Spinal cord (tissue), 9 donors: ENCODE measurements at regions not wholly inside any gene's neighbourhood (a gene's known extent, or its start where the extent isn't known, plus 50 kb on each side); places are given as distances from the start of the nearest gene placed in this dataset.

ENCODE experiments used
- DNase-seq, 6 donors: peaks; one replicate each; pipeline versions ENCODE4 v3.0.0 to v3.0.0-alpha.2; 2013 to 2015; ENCODE audit warnings: low spot score in 6 of 6, low read depth in 4 of 6
- H3K27ac ChIP-seq: one replicate; pipeline ENCODE4 v1.5.1; 2013; ENCODE audit warnings: low read depth, low read length, control low read depth
- H3K27me3 ChIP-seq: one replicate; pipeline ENCODE4 v1.6.1; 2013; ENCODE audit warnings: low read length; ENCODE audit not compliant: control insufficient read depth, insufficient read depth
- H3K36me3 ChIP-seq: one replicate; pipeline ENCODE4 v1.6.1; 2013; ENCODE audit warnings: low read length; ENCODE audit not compliant: control insufficient read depth, insufficient read depth
- H3K4me1 ChIP-seq: one replicate; pipeline ENCODE4 v1.6.1; 2013; ENCODE audit warnings: low read length; ENCODE audit not compliant: control insufficient read depth, insufficient read depth
- H3K4me3 ChIP-seq: one replicate; pipeline ENCODE4 v1.5.1; 2013; ENCODE audit warnings: low read depth, low read length, control low read depth
- H3K9me3 ChIP-seq: one replicate; pipeline ENCODE4 v1.6.1; 2013; ENCODE audit warnings: low read length; ENCODE audit not compliant: control insufficient read depth, insufficient read depth
- WGBS: methylation state at CpG from one replicate; pipeline ENCODE4 v1.1.5; 2013; ENCODE audit warnings: missing lambda C conversion rate; ENCODE audit not compliant: insufficient coverage; 5-methylcytosine and 5-hydroxymethylcytosine counted together
- donor health status: healthy.

- WGBS, result 72% methylated on average over 2 of the region's 3 CpGs
Observed at GRCh38 chr6:12567682-12568081, 148.9 kb upstream of the PHACTR1 start.

GRCh38 chr6:12569646-12570045 is 146.9 kb upstream of the PHACTR1 start:
- no peaks in the 10 kb centered on the region for H3K4me1 ChIP-seq
- H3K9me3 ChIP-seq, result no peaks in the 10 kb centered on the region
- H3K27me3 ChIP-seq, result no peaks in the 10 kb centered on the region
- H3K36me3 ChIP-seq, result no peaks in the 10 kb centered on the region
- no CpG with 5 or more reads among the region's 1 CpG for WGBS
- no peak for DNase-seq
- H3K27ac ChIP-seq, result no peak overlapping the region
- no peak overlapping the region for H3K4me3 ChIP-seq

More at GRCh38 chr6:12567682-12568081, 148.9 kb upstream of the PHACTR1 start:
- Histone ChIP-seq H3K4me3 (no peak overlapping the region), H3K4me1 (no peaks in the 10 kb centered on the region), H3K27me3 (no peaks in the 10 kb centered on the region), H3K27ac (no peak overlapping the region), H3K36me3 (no peaks in the 10 kb centered on the region), H3K9me3 (no peaks in the 10 kb centered on the region)
- DNase-seq, result no peak

GRCh38 chr6:12570461-12571030 is 146.0 kb upstream of the PHACTR1 start:
- H3K27ac ChIP-seq, result no peak overlapping the region
- H3K27me3 ChIP-seq, result no peaks in the 10 kb centered on the region
- H3K9me3 ChIP-seq, result no peaks in the 10 kb centered on the region
- H3K4me3 ChIP-seq, result no peak overlapping the region
- WGBS, result 33% methylated on average over 1 of the region's 2 CpGs
- DNase-seq, result peak in 3 of 6 donors; percentile 20 to 76 (median 75)
- no peaks in the 10 kb centered on the region for H3K36me3 ChIP-seq
- no peaks in the 10 kb centered on the region for H3K4me1 ChIP-seq

GRCh38 chr6:12572896-12573827 is 143.4 kb upstream of the PHACTR1 start:
- H3K9me3 ChIP-seq, result no peaks in the 10 kb centered on the region
- no peaks in the 10 kb centered on the region for H3K27me3 ChIP-seq
- H3K36me3 ChIP-seq, result no peaks in the 10 kb centered on the region
- no peak overlapping the region for H3K27ac ChIP-seq
- DNase-seq, result no peak
- no peaks in the 10 kb centered on the region for H3K4me1 ChIP-seq
- 80% methylated on average over 2 of the region's 4 CpGs for WGBS
- no peak overlapping the region for H3K4me3 ChIP-seq

- WGBS, result no CpG with 5 or more reads among the region's 4 CpGs
- Histone ChIP-seq H3K4me3 (no peak overlapping the region), H3K36me3 (no peaks in the 10 kb centered on the region), H3K9me3 (no peaks in the 10 kb centered on the region), H3K27ac (no peak overlapping the region), H3K4me1 (no peaks in the 10 kb centered on the region), H3K27me3 (no peaks in the 10 kb centered on the region)
- DNase-seq, result peak in 1 of 6 donors; percentile 87
Observed at GRCh38 chr6:12575961-12576360, 140.6 kb upstream of the PHACTR1 start.

GRCh38 chr6:12576389-12576788 is 140.2 kb upstream of the PHACTR1 start:
- H3K9me3 ChIP-seq, result no peaks in the 10 kb centered on the region
- no CpG with 5 or more reads among the region's 2 CpGs for WGBS

GRCh38 chr6:12577124-12577850 is 139.3 kb upstream of the PHACTR1 start:
- no peak overlapping the region for H3K4me3 ChIP-seq
- WGBS, result 70% methylated on average over 7 of the region's 8 CpGs
- H3K4me1 ChIP-seq, result no peaks in the 10 kb centered on the region
- no peaks in the 10 kb centered on the region for H3K9me3 ChIP-seq
- no peaks in the 10 kb centered on the region for H3K36me3 ChIP-seq
- DNase-seq, result no peak
- H3K27ac ChIP-seq, result no peak overlapping the region
- no peaks in the 10 kb centered on the region for H3K27me3 ChIP-seq

More at GRCh38 chr6:12576389-12576788, 140.2 kb upstream of the PHACTR1 start:
- Histone ChIP-seq H3K27ac (no peak overlapping the region), H3K27me3 (no peaks in the 10 kb centered on the region), H3K36me3 (no peaks in the 10 kb centered on the region), H3K4me1 (no peaks in the 10 kb centered on the region), H3K4me3 (no peak overlapping the region)
- no peak for DNase-seq

- H3K36me3 ChIP-seq, result no peaks in the 10 kb centered on the region
- no peak overlapping the region for H3K4me3 ChIP-seq
- H3K4me1 ChIP-seq, result no peaks in the 10 kb centered on the region
- no peak for DNase-seq
- no peaks in the 10 kb centered on the region for H3K27me3 ChIP-seq
- no peaks in the 10 kb centered on the region for H3K9me3 ChIP-seq
- no peak overlapping the region for H3K27ac ChIP-seq
Observed at GRCh38 chr6:12578097-12578496, 138.5 kb upstream of the PHACTR1 start.

GRCh38 chr6:12578751-12579150 is 137.8 kb upstream of the PHACTR1 start:
- no peak overlapping the region for H3K27ac ChIP-seq
- H3K36me3 ChIP-seq, result no peaks in the 10 kb centered on the region
- no peaks in the 10 kb centered on the region for H3K4me1 ChIP-seq
- no CpG with 5 or more reads among the region's 3 CpGs for WGBS
- H3K27me3 ChIP-seq, result no peaks in the 10 kb centered on the region
- no peak for DNase-seq
- no peaks in the 10 kb centered on the region for H3K9me3 ChIP-seq
- no peak overlapping the region for H3K4me3 ChIP-seq
